Mucosa of stomach (tissue), 1 donor: ENCODE measurements at regions not wholly inside any gene's neighbourhood (a gene's known extent, or its start where the extent isn't known, plus 50 kb on each side); places are given as distances from the start of the nearest gene placed in this dataset.

ENCODE experiments used
- H3K27me3 ChIP-seq: one replicate; pipeline ENCODE4 v1.7.0; 2013; ENCODE audit warnings: mild to moderate bottlenecking, low read length; ENCODE audit not compliant: control insufficient read depth, insufficient read depth
- H3K36me3 ChIP-seq: one replicate; pipeline ENCODE4 v1.7.0; 2013; ENCODE audit warnings: low read length; ENCODE audit not compliant: control insufficient read depth, insufficient read depth
- H3K4me1 ChIP-seq: one replicate; pipeline ENCODE4 v1.7.0; 2013; ENCODE audit warnings: mild to moderate bottlenecking, low read length; ENCODE audit not compliant: control insufficient read depth, insufficient read depth
- H3K4me3 ChIP-seq: one replicate; pipeline ENCODE4 v1.7.0; 2013; ENCODE audit warnings: low read length
- H3K9ac ChIP-seq: one replicate; pipeline ENCODE4 v1.7.0; 2013; ENCODE audit warnings: mild to moderate bottlenecking, low read length, moderate library complexity
- H3K9me3 ChIP-seq: one replicate; pipeline ENCODE4 v1.7.0; 2013; ENCODE audit warnings: mild to moderate bottlenecking, low read length, moderate library complexity; ENCODE audit not compliant: control insufficient read depth
- donor health status: Pancreatic carcinoma.

DNA sequence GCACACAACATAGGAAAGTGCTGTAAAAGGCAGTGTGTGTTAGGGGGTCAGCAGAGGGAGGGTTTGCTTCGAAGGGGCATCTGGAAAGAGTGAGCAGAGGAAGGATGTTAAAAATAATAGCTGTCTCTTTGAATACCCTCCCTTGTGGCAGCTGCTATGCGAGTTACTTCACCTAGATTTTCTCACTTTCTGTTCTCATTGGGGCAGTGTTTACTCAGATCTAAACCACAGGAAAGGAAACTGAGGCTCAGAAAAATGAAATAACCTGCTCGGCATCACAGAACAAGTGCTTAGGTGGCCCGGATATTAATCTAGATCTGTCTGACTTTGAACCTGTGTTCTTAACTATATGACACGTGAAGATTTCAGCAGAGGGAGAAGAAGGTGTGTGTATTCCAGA, 125.3 kb downstream of the C11orf91 start:
- Histone ChIP-seq H3K36me3 (no peaks in the 10 kb centered on the region), H3K27me3 (no peaks in the 10 kb centered on the region), H3K4me3 (no peak overlapping the region), H3K9me3 (no peaks in the 10 kb centered on the region), H3K9ac (no peak overlapping the region), H3K4me1 (no peaks in the 10 kb centered on the region)

DNA sequence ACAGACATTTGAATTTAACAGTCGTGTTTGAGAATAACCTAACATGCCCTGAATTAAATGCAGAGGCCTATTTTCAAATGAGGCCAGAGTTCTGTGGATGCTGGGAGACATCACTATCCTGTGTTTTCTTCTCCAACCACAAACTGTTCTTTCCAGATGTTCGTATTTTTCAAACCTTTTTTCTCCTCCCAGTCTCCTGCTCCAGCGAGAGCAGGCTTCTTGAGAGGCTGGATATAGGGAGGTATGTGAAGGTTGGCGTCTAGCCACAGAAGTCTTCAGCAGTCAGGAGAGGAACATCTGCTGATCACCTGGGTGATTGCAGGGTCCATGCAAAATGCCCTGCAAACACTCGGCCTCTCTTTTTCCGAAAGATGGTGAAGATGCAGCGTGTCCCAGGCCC, 126.3 kb downstream of the C11orf91 start:
- Histone ChIP-seq H3K9ac (no peak overlapping the region), H3K4me1 (no peaks in the 10 kb centered on the region), H3K9me3 (no peaks in the 10 kb centered on the region), H3K27me3 (no peaks in the 10 kb centered on the region), H3K36me3 (no peaks in the 10 kb centered on the region), H3K4me3 (no peak overlapping the region)

DNA sequence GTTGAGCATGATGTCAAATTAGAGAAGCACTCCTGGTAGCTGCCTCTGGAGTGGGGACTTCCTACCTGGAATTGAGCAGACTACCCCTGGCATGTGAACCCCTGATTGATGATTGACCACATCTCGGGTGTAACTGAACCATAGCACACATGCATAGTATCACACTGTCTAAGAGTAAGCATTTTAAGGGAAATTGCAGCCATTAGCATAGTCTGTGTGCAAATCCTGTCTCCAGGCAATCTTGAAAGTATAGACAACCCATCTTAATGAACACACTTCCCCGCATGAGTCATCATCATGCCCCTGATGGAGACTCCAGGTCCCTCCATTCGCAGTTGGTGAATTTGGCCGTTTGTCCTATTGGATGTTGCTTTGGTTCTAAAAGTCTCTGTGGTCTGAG, 131.3 kb downstream of the C11orf91 start:
- Histone ChIP-seq H3K9me3 (no peaks in the 10 kb centered on the region), H3K4me1 (no peaks in the 10 kb centered on the region), H3K36me3 (no peaks in the 10 kb centered on the region), H3K27me3 (no peaks in the 10 kb centered on the region), H3K4me3 (no peak overlapping the region), H3K9ac (no peak overlapping the region)

DNA sequence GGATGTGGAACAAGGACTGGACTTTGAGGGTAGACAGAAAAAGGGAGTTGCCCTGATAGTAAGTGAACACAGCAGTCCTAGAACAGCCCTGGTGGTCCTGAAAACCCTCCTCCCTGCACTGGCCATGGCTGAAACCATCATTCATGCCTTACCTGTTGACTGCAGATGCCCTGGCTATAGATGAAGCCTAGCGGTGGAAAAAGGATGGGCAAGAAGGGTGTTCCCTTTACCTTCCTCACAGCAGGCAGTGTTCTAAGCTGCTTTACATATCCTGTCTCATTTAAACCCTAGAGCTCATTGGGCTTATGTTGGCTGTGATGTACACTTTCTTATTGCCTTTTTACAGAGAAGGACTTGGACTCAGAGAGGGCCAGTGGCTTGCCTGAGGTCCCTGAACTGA, 133.6 kb downstream of the C11orf91 start:
- no peaks in the 10 kb centered on the region for H3K9me3 ChIP-seq
- no peaks in the 10 kb centered on the region for H3K27me3 ChIP-seq
- no peaks in the 10 kb centered on the region for H3K4me1 ChIP-seq
- no peaks in the 10 kb centered on the region for H3K36me3 ChIP-seq
- no peak overlapping the region for H3K4me3 ChIP-seq
- no peak overlapping the region for H3K9ac ChIP-seq

DNA sequence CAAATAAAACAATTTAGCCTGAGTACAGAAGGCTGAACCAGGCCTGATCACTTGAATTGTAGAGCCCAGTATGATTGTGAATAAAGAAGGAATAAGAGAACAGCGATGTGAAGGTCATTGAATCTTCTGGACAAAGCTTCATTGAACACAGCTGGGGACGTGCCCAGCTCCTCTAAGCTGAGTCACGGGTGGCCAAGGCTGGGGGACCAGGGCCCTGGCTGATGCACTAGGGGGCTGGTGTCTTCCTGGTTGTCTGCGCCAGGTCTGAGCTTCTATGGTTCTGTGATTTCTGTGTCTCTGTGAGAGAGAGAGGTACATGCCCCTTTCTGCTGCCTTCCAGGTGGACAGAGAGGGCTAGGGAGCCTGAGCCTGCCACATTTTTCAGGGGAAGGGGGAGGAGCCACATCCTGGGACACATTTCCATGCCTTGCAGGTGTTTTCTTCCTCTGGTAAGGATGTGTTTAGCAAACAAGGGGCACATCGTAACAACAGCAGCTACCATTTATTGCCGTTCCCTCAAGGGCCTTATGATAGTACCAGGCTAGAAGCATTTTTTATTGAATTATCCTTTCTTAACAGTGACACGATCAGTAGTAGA, 135.7 kb downstream of the C11orf91 start:
- no peak overlapping the region for H3K4me3 ChIP-seq
- no peaks in the 10 kb centered on the region for H3K27me3 ChIP-seq
- no peak overlapping the region for H3K9ac ChIP-seq
- no peaks in the 10 kb centered on the region for H3K9me3 ChIP-seq
- H3K4me1 ChIP-seq = no peaks in the 10 kb centered on the region
- H3K36me3 ChIP-seq = no peaks in the 10 kb centered on the region

DNA sequence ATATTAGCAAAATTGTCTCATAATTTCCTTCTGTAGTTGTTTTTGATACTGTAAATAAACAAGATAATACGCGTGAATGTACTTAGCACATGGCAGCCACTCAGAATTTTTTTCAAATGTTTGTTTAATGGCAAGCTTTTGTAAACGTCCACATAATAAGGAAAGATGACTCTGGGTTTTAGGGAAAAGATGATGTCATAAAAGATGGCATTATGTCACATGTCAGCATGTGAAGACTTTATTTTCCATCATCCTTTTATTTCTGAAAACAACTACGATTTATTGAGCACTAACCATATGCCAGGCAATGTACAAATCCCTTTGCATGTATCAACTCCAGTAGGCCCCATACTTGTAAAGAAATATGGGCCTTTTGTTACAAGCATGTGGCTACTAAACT, 139.9 kb downstream of the C11orf91 start:
- no peaks in the 10 kb centered on the region for H3K36me3 ChIP-seq
- H3K27me3 ChIP-seq = no peaks in the 10 kb centered on the region
- H3K4me3 ChIP-seq = no peak overlapping the region
- H3K9me3 ChIP-seq = no peaks in the 10 kb centered on the region
- H3K4me1 ChIP-seq = no peaks in the 10 kb centered on the region
- H3K9ac ChIP-seq = no peak overlapping the region

DNA sequence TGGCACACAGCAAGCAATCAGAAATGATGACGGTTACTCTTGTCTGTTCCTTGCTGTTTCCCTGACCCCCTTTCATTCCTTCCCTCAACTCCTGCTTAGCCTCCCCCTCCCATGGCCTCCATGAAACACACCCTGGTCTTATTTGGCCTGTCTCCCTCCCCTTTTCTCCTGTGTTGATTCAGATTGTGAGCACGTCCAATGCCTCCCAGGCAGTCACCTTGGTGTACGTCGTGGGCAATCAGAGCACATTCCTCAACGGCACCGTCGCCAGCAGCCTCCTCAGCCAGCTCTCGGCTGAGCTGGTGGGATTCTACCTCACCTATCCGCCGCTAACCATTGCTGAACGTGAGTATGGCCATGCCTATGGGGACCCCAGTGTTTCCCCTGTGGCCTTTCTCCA, 141.1 kb downstream of the C11orf91 start:
- H3K9me3 ChIP-seq = no peaks in the 10 kb centered on the region
- H3K36me3 ChIP-seq = no peaks in the 10 kb centered on the region
- H3K4me3 ChIP-seq = no peak overlapping the region
- no peaks in the 10 kb centered on the region for H3K27me3 ChIP-seq
- H3K4me1 ChIP-seq = no peaks in the 10 kb centered on the region
- no peak overlapping the region for H3K9ac ChIP-seq

DNA sequence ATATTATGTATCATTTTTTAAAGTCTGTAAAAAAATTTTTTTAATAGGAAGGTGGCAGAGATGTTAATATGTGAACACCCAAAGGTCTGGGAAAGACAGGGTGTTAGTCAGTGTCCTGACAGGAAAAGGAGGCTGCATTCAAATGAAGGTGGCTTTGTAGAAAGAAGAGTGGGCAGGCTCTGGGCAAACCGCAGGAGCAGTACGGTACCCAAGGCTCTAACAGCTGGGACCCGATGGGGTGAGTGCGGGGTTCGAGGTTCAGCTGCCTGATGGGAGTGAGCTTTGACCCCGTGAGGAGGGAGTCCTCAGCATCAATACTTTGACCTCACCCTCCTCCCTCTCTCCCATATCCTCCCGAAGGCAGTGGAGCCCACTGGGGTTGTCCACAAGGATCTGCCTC, 142.5 kb downstream of the C11orf91 start:
- H3K36me3 ChIP-seq = no peaks in the 10 kb centered on the region
- no peak overlapping the region for H3K4me3 ChIP-seq
- H3K27me3 ChIP-seq = no peaks in the 10 kb centered on the region
- H3K4me1 ChIP-seq = no peaks in the 10 kb centered on the region
- no peaks in the 10 kb centered on the region for H3K9me3 ChIP-seq
- H3K9ac ChIP-seq = no peak overlapping the region

DNA sequence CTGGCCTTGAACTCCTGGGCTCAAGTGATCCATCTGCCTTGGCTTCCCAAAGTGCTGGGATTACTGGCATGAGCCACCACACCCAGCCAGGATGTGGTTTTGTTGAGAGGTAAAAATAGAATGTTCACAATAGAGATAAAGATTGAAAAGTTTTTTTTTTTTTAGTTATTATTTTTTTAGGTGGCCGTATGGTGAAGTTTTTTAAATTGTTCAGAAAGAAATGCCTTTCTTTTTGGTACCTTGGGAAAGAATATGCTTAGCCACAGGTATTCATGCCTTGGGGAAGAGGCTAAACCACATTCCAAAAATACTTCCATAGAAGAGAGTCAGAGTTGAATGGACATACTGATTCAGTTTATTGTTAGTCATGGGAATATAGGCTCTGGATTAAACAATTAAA, 143.4 kb downstream of the C11orf91 start:
- H3K4me3 ChIP-seq = no peak overlapping the region
- H3K9me3 ChIP-seq = no peaks in the 10 kb centered on the region
- H3K4me1 ChIP-seq = no peaks in the 10 kb centered on the region
- H3K36me3 ChIP-seq = no peaks in the 10 kb centered on the region
- H3K9ac ChIP-seq = no peak overlapping the region
- no peaks in the 10 kb centered on the region for H3K27me3 ChIP-seq

DNA sequence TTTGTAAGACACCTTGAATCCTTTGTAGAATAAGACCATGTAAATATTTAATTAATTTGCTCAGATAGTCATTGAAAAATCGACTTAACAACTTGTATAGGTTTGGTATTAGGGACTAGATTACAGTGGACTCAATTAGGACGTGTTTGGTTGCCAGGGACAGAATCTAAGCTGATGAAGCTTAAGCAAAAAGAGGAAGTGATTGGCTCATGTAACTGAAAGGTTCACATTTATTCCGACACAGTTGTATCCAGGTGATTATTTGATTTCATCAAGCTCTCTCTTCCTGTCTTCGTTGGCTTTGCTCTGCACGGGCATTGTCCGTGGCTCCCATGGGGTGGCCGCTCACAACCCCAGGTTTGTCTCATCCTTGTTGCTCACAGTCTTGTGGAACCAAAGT, 146.4 kb downstream of the C11orf91 start:
- H3K9ac ChIP-seq = no peak overlapping the region
- H3K9me3 ChIP-seq = no peaks in the 10 kb centered on the region
- H3K4me3 ChIP-seq = no peak overlapping the region
- H3K36me3 ChIP-seq = no peaks in the 10 kb centered on the region
- H3K27me3 ChIP-seq = no peaks in the 10 kb centered on the region
- no peaks in the 10 kb centered on the region for H3K4me1 ChIP-seq

DNA sequence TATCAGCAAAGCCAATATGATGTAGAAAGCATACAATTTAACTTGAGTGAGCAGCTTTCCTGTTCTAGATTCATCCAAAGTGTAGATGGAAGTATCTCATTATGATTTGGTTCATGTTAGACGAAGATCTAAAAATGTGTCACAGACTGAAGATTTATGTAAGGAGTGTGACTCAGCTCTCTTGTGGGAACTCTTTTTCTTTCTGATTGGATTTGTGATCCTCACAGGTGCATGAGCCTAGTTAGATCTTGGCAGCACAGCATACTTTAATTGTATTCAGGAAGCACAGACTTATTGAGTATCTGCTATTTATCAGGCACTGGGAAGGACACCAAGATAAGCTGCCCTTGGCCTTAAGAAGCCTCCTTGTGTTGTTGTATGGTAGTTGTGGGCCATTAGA, 147.1 kb downstream of the C11orf91 start:
- no peaks in the 10 kb centered on the region for H3K9me3 ChIP-seq
- no peak overlapping the region for H3K4me3 ChIP-seq
- H3K36me3 ChIP-seq = no peaks in the 10 kb centered on the region
- H3K4me1 ChIP-seq = no peaks in the 10 kb centered on the region
- H3K9ac ChIP-seq = no peak overlapping the region
- no peaks in the 10 kb centered on the region for H3K27me3 ChIP-seq

DNA sequence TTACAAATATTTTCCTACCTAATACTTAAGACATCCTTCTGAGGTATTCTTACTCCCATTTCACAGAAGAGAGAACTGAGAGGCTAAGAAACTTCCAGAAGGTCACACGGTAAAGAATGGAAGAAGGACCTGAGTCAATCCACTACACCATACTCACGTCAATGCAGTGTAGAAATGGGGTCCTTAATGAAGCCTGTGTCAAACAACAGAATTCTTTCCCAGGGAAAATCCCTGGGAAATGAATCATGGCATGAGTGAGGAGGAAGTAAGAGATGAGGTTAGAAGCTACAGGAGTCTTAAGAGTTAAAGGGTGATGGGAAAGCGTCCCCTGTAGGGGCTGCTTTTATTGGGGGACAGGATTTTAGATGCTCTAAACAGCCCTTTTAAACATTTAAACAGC, 147.9 kb downstream of the C11orf91 start:
- H3K27me3 ChIP-seq = no peaks in the 10 kb centered on the region
- H3K9me3 ChIP-seq = no peaks in the 10 kb centered on the region
- no peak overlapping the region for H3K4me3 ChIP-seq
- H3K9ac ChIP-seq = no peak overlapping the region
- no peaks in the 10 kb centered on the region for H3K4me1 ChIP-seq
- no peaks in the 10 kb centered on the region for H3K36me3 ChIP-seq

DNA sequence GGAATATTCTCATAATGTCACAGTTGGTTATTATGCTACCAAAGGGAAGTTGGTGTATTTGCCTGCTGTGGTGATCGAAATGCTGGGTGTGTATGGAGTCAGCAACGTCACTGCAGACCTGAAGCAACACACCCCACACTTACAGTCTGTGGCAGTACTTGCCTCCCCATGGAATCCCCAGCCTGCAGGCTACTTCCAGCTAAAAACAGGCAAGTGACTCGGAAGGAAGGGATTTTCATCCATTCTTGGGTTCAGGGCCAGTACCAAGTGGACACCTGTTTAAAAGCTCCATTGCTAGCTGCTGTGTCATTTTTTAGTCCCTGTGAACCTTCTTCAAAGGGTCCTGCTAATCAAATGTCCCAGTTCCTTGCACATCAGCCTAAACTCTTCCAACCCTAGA, 149.6 kb downstream of the C11orf91 start:
- Histone ChIP-seq H3K4me3 (no peak overlapping the region), H3K4me1 (no peaks in the 10 kb centered on the region), H3K9ac (no peak overlapping the region), H3K9me3 (no peaks in the 10 kb centered on the region), H3K36me3 (no peaks in the 10 kb centered on the region), H3K27me3 (no peaks in the 10 kb centered on the region)
